HEK293T (cell line): ENCODE measurements at regions not wholly inside any gene's neighbourhood (a gene's known extent, or its start where the extent isn't known, plus 50 kb on each side); places are given as distances from the start of the nearest gene placed in this dataset.

Source experiments
- ARNT ChIP-seq: fragments of 450-650 bp; IDR thresholded peaks from 2 replicates; pipeline ENCODE4 v1.6.1; 2017; ENCODE audit warnings: mild to moderate bottlenecking
- ELF4 ChIP-seq: fragments of 450-650 bp; IDR thresholded peaks from 2 replicates; pipeline ENCODE4 v1.6.1; 2017; ENCODE audit warnings: antibody characterized with exemption
- FOXK2 ChIP-seq: fragments of 450-650 bp; IDR thresholded peaks from 2 replicates; pipeline ENCODE4 v1.6.1; 2016; ENCODE audit warnings: mild to moderate bottlenecking
- HDGF ChIP-seq: fragments of 450-650 bp; IDR thresholded peaks from 2 replicates; pipeline ENCODE4 v1.6.1; 2017; ENCODE audit warnings: antibody characterized with exemption, borderline replicate concordance
- L3MBTL2 ChIP-seq: fragments of 450-650 bp; conservative IDR thresholded peaks from 2 replicates; pipeline ENCODE4 v1.6.1; 2016; ENCODE audit warnings: mild to moderate bottlenecking
- LEF1 ChIP-seq: fragments of 450-650 bp; IDR thresholded peaks from 2 replicates; pipeline ENCODE4 v1.6.1; 2017; ENCODE audit warnings: mild to moderate bottlenecking, borderline replicate concordance
- SP1 ChIP-seq: fragments of 450-650 bp; IDR thresholded peaks from 2 replicates; pipeline ENCODE4 v1.6.1; 2017
- TARDBP ChIP-seq: fragments of 450-650 bp; IDR thresholded peaks from 2 replicates; pipeline ENCODE4 v1.6.1; 2016
- TF ChIP-seq, protein P1 (sequence below): fragments of 450-650 bp; IDR thresholded peaks from 2 replicates; pipeline ENCODE4 v1.6.1; 2016

DNA sequence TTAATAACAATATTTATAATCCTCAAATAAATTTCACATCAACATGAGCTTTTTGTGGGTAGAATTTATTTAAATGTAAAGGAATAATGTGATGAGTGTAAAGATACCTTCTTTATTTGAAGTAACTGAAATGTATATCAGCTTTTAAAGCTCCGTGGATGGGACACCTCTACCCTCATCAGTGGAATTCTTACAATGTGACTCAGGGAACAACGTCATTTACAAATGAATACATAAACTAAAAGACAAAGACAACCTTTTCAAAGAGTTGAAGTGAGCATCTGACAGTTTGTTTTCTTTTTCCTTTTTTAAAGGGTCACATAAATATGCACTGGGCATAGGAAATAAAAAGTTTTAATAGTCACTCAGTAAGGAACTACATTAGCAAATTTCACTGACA is 1127.0 kb upstream of the CRIM1 start:
- no peak for TF ChIP-seq ARNT
- no peak for TF ChIP-seq TARDBP
- TF ChIP-seq LEF1 = no peak
- no peak for TF ChIP-seq SP1
- TF ChIP-seq, protein P1, sequence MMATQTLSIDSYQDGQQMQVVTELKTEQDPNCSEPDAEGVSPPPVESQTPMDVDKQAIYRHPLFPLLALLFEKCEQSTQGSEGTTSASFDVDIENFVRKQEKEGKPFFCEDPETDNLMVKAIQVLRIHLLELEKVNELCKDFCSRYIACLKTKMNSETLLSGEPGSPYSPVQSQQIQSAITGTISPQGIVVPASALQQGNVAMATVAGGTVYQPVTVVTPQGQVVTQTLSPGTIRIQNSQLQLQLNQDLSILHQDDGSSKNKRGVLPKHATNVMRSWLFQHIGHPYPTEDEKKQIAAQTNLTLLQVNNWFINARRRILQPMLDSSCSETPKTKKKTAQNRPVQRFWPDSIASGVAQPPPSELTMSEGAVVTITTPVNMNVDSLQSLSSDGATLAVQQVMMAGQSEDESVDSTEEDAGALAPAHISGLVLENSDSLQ = no peak
- no peak for TF ChIP-seq ELF4
- no peak for TF ChIP-seq HDGF
- TF ChIP-seq L3MBTL2 = no peak
- no peak for TF ChIP-seq FOXK2
